Fibroblast of lung (primary cell): ENCODE measurements at regions not wholly inside any gene's neighbourhood (a gene's known extent, or its start where the extent isn't known, plus 50 kb on each side); places are given as distances from the start of the nearest gene placed in this dataset.

ENCODE experiments used
- DNase-seq, 2 donors: peaks; one replicate each; pipeline versions ENCODE4 v3.0.0 to v3.0.0-alpha.2; 2010; ENCODE audit warnings: low read depth in 2 of 2
- H2AFZ ChIP-seq: 2 replicates; pipeline ENCODE4 v1.5.1; 2012; ENCODE audit warnings: low read length, control low read depth, inconsistent platforms
- H3K27ac ChIP-seq: 2 replicates; pipeline ENCODE4 v1.5.1; 2011; ENCODE audit warnings: low read length, control low read depth; ENCODE audit not compliant: insufficient read depth
- H3K27me3 ChIP-seq: 2 replicates; pipeline ENCODE4 v1.5.1; 2011; ENCODE audit warnings: mild to moderate bottlenecking, low read length; ENCODE audit not compliant: control insufficient read depth, insufficient read depth
- H3K36me3 ChIP-seq: 2 replicates; pipeline ENCODE4 v1.5.1; 2011; ENCODE audit warnings: low read length; ENCODE audit not compliant: control insufficient read depth, insufficient read depth
- H3K4me1 ChIP-seq: 2 replicates; pipeline ENCODE4 v1.5.1; 2011; ENCODE audit warnings: low read length; ENCODE audit not compliant: control insufficient read depth, insufficient read depth; ENCODE audit errors: extremely low read depth
- H3K4me2 ChIP-seq: 2 replicates; pipeline ENCODE4 v1.5.1; 2011; ENCODE audit warnings: low read length, control low read depth; ENCODE audit not compliant: insufficient read depth; ENCODE audit errors: extremely low read depth
- H3K4me3 ChIP-seq, 4 experiments: fragments of 200-600 bp in 1 of 4; sonication (generic) in 1 of 4; replicated peaks in 1 of 4; 2 replicates each; pipeline ENCODE4 v1.5.1; 2011 to 2016; ENCODE audit warnings: low read length in 4 of 4, low read depth in 3 of 4, mild to moderate bottlenecking in 3 of 4, control low read depth in 2 of 4, inconsistent platforms in 1 of 4, mixed read lengths in 1 of 4; ENCODE audit not compliant: insufficient read depth in 1 of 4; ENCODE audit errors: control extremely low read depth in 1 of 4
- H3K79me2 ChIP-seq: 2 replicates; pipeline ENCODE4 v1.5.1; 2012; ENCODE audit warnings: mild to moderate bottlenecking, low read length, inconsistent platforms; ENCODE audit not compliant: control insufficient read depth, insufficient read depth
- H3K9ac ChIP-seq: 2 replicates; pipeline ENCODE4 v1.5.1; 2011; ENCODE audit warnings: mild to moderate bottlenecking, low read length, control low read depth; ENCODE audit not compliant: insufficient read depth
- H3K9me3 ChIP-seq: 2 replicates; pipeline ENCODE4 v1.5.1; 2012; ENCODE audit warnings: low read depth, low read length; ENCODE audit not compliant: control insufficient read depth, insufficient read depth
- H4K20me1 ChIP-seq: 2 replicates; pipeline ENCODE4 v1.5.1; 2011; ENCODE audit warnings: low read length; ENCODE audit not compliant: control insufficient read depth, insufficient read depth; ENCODE audit errors: extremely low read depth
- EZH2 ChIP-seq: IDR thresholded peaks from 2 replicates; pipeline ENCODE4 v1.5.1; 2012; ENCODE audit warnings: low read length, control low read depth, mild to moderate bottlenecking; ENCODE audit errors: missing control alignments
- TF ChIP-seq, protein P1 (sequence below), 2 donors: IDR thresholded peaks in 1 of 2; conservative IDR thresholded peaks in 1 of 2; 1 replicate in 1 of 2; 2 replicates in 1 of 2; pipeline ENCODE4 v1.5.1; 2011 to 2012; ENCODE audit warnings: low read length in 2 of 2, control low read depth in 1 of 2, inconsistent platforms in 1 of 2, low read depth in 1 of 2, mild to moderate bottlenecking in 1 of 2

DNA sequence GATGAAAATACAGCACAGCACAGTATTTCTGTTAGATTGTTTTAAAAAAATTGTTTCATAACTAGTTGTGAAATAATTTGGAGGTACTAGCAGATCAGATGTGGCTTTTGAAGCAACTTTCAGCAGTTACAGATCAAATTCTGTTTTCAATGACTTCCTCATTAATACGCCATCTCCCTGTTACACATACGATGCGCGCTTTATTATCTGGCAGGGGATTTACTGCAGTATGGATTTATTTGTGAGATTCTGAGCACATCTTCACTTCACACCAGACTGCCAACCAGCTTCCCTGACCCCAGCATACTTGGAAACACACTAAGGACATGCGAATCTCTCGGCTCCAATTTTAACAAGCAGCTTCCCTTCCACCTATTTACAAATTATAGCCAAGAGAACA is 235.5 kb upstream of the DIAPH2 start:
- Histone ChIP-seq H3K79me2 (no peaks in the 10 kb centered on the region), H3K4me3 (no peak overlapping the region)

DNA sequence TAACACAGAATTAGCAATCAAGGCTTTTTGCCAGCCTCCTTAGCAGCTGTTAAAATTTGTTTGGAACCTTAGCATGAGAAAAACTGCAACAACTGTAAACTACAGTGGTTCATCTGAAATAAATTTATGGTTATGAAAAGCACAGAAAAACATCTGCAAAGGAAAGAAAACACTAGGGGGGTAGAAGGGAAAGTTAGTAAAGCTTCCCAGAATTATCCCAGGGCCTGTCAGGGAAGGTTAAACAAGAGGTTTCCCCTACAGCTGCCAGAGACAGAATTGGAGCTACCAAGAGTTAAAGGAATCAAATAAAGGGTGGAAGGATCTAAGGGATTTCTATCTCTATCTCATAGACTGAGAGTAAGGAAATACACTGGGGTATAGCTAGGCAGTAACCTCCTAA is 234.7 kb upstream of the DIAPH2 start:
- Histone ChIP-seq H3K27me3 (no peaks in the 10 kb centered on the region), H2AFZ (no peak overlapping the region), H3K36me3 (no peaks in the 10 kb centered on the region), H3K27ac (no peak overlapping the region), H3K4me1 (no peaks in the 10 kb centered on the region), H3K79me2 (no peaks in the 10 kb centered on the region), H3K4me2 (no peak overlapping the region), H3K9ac (no peak overlapping the region), H4K20me1 (no peaks in the 10 kb centered on the region), H3K4me3 (no peak overlapping the region), H3K9me3 (no peaks in the 10 kb centered on the region)
- TF ChIP-seq, protein P1, sequence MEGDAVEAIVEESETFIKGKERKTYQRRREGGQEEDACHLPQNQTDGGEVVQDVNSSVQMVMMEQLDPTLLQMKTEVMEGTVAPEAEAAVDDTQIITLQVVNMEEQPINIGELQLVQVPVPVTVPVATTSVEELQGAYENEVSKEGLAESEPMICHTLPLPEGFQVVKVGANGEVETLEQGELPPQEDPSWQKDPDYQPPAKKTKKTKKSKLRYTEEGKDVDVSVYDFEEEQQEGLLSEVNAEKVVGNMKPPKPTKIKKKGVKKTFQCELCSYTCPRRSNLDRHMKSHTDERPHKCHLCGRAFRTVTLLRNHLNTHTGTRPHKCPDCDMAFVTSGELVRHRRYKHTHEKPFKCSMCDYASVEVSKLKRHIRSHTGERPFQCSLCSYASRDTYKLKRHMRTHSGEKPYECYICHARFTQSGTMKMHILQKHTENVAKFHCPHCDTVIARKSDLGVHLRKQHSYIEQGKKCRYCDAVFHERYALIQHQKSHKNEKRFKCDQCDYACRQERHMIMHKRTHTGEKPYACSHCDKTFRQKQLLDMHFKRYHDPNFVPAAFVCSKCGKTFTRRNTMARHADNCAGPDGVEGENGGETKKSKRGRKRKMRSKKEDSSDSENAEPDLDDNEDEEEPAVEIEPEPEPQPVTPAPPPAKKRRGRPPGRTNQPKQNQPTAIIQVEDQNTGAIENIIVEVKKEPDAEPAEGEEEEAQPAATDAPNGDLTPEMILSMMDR (conservative IDR thresholded peaks at IDR 0.05 in 1 of 2, IDR thresholded peaks at IDR 0.05 in 1 of 2; ENCODE audit: low read depth in 1 of 2, low read length in 2 of 2): no peak
- no peak for TF ChIP-seq EZH2
- DNase-seq: no peak

More for the DNA sequence above, 235.5 kb upstream of the DIAPH2 start:
- no peaks in the 10 kb centered on the region for H3K36me3 ChIP-seq
- no peak overlapping the region for H3K27ac ChIP-seq
- no peak overlapping the region for H2AFZ ChIP-seq
- no peaks in the 10 kb centered on the region for H3K4me1 ChIP-seq
- H3K27me3 ChIP-seq: no peaks in the 10 kb centered on the region
- H3K4me2 ChIP-seq: no peak overlapping the region
- DNase-seq: no peak
- H4K20me1 ChIP-seq: no peaks in the 10 kb centered on the region
- no peak overlapping the region for H3K9ac ChIP-seq
- TF ChIP-seq, protein P1 (conservative IDR thresholded peaks at IDR 0.05 in 1 of 2, IDR thresholded peaks at IDR 0.05 in 1 of 2; ENCODE audit: low read depth in 1 of 2, low read length in 2 of 2): no peak
- no peak for TF ChIP-seq EZH2
- H3K9me3 ChIP-seq: no peaks in the 10 kb centered on the region

DNA sequence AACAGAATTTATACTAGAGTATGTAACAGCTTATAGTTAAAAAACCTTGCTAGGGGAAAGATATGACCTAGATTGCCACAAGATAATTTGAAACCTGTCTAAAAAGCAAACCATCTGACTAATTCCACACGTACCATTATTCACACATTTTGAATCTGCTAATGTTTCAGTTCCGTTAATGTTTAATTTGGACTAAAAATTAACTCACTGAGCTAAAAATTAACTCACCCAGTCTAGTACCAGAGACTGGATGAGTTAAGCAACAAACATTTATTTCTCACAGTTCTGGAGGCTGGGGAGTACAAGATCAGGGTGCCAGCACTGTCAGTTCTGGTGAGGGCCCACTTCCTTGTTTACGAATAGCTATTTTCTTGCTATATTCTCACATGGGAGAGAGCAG is 231.5 kb upstream of the DIAPH2 start:
- H3K4me1 ChIP-seq: no peaks in the 10 kb centered on the region
- no peak overlapping the region for H2AFZ ChIP-seq
- no peak overlapping the region for H3K9ac ChIP-seq
- H4K20me1 ChIP-seq: no peaks in the 10 kb centered on the region
- H3K27ac ChIP-seq: no peak overlapping the region
- H3K9me3 ChIP-seq: no peaks in the 10 kb centered on the region
- H3K79me2 ChIP-seq: no peaks in the 10 kb centered on the region
- no peak for DNase-seq
- no peaks in the 10 kb centered on the region for H3K36me3 ChIP-seq
- H3K4me3 ChIP-seq: no peak overlapping the region
- no peaks in the 10 kb centered on the region for H3K27me3 ChIP-seq
- no peak for TF ChIP-seq EZH2
- TF ChIP-seq, protein P1 (conservative IDR thresholded peaks at IDR 0.05 in 1 of 2, IDR thresholded peaks at IDR 0.05 in 1 of 2; ENCODE audit: low read depth in 1 of 2, low read length in 2 of 2): no peak
- H3K4me2 ChIP-seq: no peak overlapping the region
